Fibroblast of peridontal ligament (primary cell): ENCODE measurements at regions not wholly inside any gene's neighbourhood (a gene's known extent, or its start where the extent isn't known, plus 50 kb on each side); places are given as distances from the start of the nearest gene placed in this dataset.

Experiments used
- DNase-seq: peaks from one replicate; pipeline ENCODE4 v3.0.0-alpha.2; 2010; ENCODE audit errors: extremely low read depth

DNA sequence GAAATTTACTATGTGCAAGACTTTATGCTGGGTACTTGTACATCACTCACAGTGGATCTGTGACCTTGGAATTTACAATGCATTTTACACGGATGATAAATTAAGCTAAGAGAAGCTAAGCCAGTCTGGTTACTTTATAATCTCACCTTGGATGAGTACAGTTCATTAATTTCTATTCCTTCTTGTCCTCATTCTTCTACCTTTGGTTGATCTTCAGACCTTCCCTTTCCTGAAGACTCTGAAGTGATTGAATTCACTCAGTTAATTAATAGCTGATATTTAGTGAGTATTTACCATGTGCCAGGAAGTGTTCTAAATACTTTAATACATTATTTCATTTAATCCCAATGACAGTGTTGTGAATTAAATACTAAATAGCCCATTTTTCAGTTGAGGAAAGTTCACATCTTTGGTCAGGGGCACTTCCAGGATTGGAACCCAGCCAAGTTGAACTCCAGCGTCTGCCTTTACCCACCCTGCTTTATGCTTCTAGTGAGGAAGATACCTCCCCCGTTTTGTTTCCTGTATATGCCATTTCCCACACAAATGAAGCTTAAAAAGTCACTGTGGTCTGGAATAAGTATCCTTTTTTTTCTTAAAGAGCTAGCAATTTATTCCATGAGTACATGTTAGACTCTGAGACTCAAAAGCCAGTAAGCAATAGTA is 146.6 kb downstream of the TLR5 start:
- no peak for DNase-seq

DNA sequence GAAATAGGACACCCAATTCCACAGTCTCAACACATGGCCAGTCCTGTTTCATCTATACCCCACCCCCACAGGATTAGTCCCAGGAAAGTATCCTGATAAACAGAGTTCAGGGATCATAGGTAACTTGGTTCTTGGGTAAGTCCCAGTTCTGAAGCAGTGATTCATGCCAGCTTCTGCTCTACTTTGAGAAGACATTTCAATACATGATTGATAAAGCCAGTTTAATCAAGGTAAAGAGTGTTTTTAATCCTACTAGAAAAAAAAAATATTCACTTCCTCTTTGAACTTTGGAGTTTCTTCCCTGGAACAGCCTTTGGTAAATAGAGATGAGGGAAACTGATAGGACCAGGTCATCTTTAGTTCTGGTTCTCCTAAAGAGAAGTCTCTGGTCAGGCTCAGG is 142.4 kb downstream of the TLR5 start:
- no peak for DNase-seq

DNA sequence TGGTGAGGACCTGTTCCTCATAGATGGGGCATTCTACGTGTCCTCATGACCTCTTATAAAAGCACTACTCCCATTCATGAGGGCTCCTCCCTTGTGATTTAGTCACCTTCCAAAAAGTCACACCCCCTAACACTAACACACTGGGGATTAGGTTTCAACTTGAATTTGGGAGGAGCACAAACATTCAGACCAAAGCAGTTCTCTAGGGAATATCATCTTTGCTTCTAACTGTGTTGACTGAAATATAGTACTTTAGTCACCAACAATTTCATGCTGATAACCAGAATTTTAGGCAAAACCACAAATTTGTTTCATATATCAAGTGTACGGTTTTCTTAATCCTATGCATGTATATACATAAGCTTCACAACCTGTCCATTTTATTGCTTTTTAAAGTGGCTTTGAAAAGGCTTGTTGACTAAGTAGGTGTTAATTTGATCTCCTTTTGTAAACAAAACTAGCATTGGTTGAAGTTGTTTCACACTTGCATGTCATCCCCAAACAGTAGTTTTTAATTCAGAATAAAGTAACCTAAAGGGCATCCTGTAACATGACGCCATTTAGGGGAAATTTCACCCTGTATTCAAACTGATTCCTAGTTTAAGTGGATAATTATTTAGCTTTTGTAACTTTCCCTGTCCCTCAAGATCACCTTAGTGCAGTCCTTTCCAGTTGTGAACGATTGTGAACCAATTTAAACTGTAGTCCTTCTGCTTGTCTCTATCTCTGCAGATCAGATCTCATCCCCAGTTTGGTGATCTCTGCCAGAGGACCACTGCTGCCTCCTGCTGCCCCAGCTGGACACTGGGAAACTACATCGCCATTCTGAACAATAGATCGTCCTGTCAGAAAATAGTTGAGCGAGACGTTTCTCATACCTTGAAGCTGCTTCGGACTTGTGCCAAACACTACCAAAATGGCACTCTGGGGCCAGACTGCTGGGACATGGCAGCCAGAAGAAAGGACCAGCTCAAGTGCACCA is 141.1 kb downstream of the TLR5 start:
- peak; percentile 41 for DNase-seq

DNA sequence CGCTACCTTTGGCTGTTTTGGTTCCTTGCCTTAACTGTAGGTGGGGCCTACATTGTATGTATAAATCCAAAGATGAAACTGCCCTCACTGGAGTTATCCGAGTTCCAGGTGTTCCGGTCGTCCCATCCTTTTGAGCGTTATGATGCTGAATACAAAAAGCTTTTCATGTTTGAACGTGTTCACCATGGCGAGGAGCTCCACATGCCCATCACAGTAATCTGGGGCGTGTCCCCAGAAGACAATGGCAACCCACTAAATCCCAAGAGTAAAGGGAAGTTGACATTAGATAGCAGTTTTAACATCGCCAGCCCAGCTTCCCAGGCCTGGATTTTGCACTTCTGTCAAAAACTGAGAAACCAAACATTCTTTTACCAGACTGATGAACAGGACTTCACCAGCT is 139.5 kb downstream of the TLR5 start:
- DNase-seq, result no peak

DNA sequence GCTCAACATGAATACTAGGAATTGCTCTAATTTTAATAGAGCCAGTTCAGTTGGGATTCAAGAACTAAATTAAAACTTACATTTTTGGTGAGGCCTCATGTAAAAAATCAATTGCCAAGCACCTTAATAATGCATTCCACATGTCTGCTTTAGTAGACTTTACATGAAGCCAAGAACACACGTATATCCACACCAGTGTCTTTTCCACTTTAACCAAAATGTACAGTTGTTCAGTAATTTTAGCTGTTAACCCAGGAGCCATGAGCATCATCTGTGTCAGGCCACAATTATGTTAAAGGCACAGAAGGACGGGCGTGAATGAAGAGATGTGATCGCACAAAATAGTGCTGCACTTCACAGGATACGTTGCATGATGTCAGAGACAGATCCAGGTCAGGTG is 136.7 kb downstream of the TLR5 start:
- no peak for DNase-seq

DNA sequence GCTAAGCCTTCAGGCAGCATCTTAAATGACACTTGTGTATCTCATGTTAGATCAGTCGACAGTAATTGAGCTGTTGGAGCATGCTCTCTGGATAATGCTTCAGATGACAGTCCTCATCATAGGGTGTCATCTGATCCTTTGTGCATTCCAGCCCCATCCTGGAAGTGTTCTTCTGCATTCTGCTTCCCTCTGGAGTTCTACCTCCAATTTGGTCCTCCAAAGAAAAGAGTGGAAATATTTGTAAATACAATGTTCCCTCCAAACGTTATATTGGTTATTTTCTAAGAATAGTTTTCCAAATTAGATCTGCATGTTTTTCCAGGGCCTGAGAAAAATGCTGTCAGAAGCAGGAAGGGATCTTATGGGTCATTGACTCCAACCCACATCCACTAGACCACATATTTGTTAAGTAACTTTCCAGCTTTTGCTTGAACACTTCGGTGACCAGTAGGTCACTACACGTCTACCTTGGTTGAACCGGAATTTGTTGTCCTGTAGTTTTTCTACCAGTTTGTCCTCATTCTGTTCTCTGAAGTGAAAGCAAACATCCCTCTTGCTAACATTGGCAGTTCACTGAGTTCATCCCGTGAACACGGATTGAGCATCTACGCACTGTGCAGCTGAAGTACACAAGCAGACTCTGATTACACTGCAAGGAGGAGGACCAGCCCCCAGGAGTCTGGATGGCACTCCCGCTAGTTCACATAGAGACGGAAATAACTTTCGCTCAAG is 136.0 kb downstream of the TLR5 start:
- peak; percentile 62 for DNase-seq

- no peak for DNase-seq
These were observed 135.1 kb downstream of the TLR5 start for GRCh38 chr1:223007935-223008334.

- no peak for DNase-seq
These were observed 134.2 kb downstream of the TLR5 start for GRCh38 chr1:223008808-223009207.

GRCh38 chr1:223009406-223009805 is 133.6 kb downstream of the TLR5 start:
- DNase-seq, result no peak

GRCh38 chr1:223010582-223011504 is 132.2 kb downstream of the TLR5 start:
- DNase-seq, result peak; percentile 79

DNA sequence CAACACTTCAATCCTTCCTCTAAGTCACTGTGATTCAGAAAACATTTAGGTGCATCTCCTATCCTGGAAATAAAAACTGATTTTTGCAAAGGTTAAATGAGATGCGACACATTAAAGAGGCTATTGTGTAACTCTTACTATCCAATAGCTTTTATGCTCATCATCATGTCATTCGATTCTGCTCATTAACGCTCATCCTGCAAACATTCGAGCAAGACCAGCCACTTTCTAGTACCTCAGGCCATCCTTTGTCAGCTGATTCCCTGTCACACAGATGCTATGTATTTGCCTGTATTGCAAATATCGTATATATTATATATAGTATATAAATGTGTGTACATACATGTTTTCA is 131.6 kb downstream of the TLR5 start:
- DNase-seq, result no peak

DNA sequence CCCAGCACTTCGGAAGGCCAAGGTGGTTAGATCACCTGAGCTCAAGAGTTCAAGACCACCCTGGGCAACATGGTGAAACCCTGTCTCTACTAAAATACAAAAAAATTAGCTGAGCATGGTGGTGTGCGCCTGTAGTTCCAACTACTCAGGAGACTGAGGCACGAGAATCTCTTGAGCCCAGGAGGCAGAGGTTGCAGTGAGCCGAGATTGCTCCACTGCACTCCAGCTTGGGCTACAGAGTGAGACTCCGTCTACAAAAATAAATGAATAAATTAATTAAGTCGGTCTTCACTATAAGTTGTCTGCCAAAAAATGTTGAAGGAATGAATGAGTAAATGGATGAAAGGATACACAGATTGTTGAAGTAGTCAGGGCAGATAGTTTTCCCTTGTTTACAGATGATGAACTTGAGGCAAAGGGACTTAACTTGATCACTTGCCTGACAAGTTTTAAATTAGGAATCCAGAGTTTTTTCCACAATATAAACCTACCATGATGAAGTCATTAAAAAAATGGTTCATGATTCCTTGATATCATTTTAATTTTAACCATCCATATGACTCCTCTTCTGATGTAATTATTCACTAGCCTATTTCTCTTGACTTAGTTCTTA is 130.8 kb downstream of the TLR5 start:
- no peak for DNase-seq

GRCh38 chr1:223012938-223013337 is 130.1 kb downstream of the TLR5 start:
- no peak for DNase-seq

DNA sequence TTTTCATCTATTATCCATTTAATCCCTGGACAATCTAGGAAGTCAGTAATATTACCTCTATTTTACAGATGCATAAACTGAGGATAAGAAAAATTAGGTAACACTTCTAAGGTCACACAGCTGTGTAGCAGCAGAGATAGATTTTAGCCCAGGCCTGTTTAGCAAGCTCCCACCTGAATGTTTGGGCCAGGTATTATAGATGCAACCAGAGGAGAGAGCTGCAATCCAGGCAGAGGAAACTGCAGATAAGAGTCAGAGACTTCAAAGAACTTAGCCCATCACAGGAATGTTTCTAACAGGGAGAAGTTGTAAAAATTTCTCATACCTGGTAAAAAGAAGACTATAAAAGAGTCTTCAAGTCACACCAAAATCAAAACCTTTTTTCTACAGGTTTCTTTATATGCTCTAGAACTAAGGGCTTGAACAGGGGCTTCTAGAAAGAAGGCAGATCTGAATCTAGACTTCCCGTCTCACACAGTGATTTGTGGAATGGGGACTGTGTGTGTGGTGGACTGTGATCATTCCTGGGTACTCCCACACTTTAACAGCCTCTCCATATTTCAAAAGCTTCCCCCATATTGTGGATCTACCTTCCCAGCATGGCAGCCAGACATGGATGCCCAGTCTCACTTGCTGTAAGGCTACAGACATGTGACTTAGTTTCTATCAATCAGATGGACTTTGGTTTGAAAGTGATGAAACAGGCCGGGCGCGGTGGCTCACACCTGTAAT is 128.7 kb downstream of the TLR5 start:
- no peak for DNase-seq

DNA sequence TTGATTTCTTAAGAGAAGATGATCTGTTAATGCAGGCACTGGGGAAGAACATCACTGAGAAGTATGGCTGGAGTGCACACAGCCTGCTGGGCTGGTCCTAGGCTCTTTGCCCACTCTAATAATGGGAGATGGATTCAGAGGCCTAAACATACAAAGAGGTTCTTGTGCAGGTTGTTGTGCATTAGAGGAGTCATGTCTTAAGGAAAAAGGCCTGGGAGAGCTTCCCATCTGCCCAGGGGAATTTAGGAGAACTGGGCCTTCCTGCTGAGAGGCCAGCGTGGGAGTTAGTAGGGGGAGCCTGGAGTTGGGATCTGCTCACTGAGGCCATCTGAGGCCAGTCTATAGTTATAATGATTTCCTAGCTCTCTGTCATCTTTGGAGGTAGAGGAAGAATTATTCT is 126.7 kb downstream of the TLR5 start:
- DNase-seq, result no peak

DNA sequence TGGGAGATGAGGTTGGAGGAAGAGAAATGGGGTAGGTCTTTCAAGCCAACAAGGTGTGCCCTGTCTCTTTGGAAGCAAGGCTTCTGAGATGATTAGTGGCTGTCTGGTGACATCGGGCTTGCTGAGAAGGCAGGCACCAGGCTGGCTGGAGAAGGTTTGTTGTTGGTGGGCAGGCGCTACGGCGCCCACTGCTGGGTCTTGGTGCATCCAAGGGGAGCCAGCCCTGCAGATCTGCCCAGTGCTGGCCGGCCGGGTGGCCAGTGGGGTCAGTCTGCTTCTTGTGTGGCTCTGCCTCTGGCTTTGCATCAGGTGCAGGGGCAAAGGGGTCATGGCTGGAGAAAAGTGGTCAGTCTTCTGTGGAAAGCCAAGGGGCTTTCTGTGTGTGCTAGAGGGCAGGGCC is 126.2 kb downstream of the TLR5 start:
- no peak for DNase-seq

- DNase-seq, result no peak
These were observed 125.8 kb downstream of the TLR5 start for GRCh38 chr1:223017291-223017690.

DNA sequence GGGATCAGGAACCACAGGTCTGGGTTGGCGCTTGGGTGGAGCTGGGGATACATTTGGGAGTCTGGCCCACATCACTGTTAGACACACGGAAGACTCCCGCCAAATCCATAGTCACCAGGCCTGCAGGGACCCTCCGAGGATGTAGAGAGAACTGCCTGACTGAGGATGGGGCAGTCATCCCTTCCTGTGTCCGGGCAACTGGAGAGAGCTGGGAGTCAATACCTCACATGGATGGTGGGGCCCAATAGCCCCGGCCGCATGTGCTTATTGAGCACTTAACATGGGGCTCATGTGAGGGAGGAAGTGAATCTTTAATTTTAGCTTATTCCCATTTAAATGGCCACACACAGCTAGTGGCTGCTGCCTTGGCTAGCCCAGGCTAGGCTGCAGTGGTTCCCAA is 124.5 kb downstream of the TLR5 start:
- DNase-seq, result no peak

- DNase-seq, result no peak
These were observed 123.8 kb downstream of the TLR5 start for GRCh38 chr1:223019256-223019655.

GRCh38 chr1:223020770-223021169 is 122.3 kb downstream of the TLR5 start:
- no peak for DNase-seq
